ENCODE measurements at regions not wholly inside any gene's neighbourhood (a gene's known extent, or its start where the extent isn't known, plus 50 kb on each side); places are given as distances from the start of the nearest gene placed in this dataset.

GRCh38 chr3:13233487-13234485 lies 160.6 kb upstream of the IQSEC1 start:
- TF ChIP-seq, protein P1, sequence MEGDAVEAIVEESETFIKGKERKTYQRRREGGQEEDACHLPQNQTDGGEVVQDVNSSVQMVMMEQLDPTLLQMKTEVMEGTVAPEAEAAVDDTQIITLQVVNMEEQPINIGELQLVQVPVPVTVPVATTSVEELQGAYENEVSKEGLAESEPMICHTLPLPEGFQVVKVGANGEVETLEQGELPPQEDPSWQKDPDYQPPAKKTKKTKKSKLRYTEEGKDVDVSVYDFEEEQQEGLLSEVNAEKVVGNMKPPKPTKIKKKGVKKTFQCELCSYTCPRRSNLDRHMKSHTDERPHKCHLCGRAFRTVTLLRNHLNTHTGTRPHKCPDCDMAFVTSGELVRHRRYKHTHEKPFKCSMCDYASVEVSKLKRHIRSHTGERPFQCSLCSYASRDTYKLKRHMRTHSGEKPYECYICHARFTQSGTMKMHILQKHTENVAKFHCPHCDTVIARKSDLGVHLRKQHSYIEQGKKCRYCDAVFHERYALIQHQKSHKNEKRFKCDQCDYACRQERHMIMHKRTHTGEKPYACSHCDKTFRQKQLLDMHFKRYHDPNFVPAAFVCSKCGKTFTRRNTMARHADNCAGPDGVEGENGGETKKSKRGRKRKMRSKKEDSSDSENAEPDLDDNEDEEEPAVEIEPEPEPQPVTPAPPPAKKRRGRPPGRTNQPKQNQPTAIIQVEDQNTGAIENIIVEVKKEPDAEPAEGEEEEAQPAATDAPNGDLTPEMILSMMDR (IDR thresholded peaks at IDR 0.05): no peak
- TF ChIP-seq POLR2AphosphoS5 (IDR thresholded peaks at IDR 0.05): no peak
